IMR-90 (cell line): ENCODE measurements at regions not wholly inside any gene's neighbourhood (a gene's known extent, or its start where the extent isn't known, plus 50 kb on each side); places are given as distances from the start of the nearest gene placed in this dataset.

Experiments used
- ATAC-seq: fragments of 200-7000 bp; cut with Tn5 transposase; 2 replicates; pipeline ENCODE4 v1.9.1; 2020; ENCODE audit warnings: low read depth, mild to moderate bottlenecking, moderate library complexity
- BruUV-seq: library from RNA; stranded (reverse); fragments of 400-500 nt; replicated peaks from 2 replicates; lab custom pipeline; 2021; lab: Mats Ljungman, UMichigan
- CTCF ChIA-PET: fragments of 300-600 bp; formaldehyde crosslinking; extraction: SDS; loops from one replicate; lab custom pipeline; 2021; ENCODE audit warnings: antibody characterized with exemption; lab: Yijun Ruan, JAX
- POLR2A ChIA-PET: fragments of 300-600 bp; sonication (Branson Sonifier 250); formaldehyde crosslinking; loops from one replicate; lab custom pipeline; 2022; ENCODE audit warnings: antibody characterized with exemption; ENCODE audit not compliant: unreplicated experiment; lab: Charles Lee
- DNase-seq: peaks from one replicate; pipeline ENCODE4 v3.0.0; 2013
- H2AFZ ChIP-seq: replicated peaks from 2 replicates; pipeline ENCODE3; 2013; ENCODE audit warnings: low read length, mild to moderate bottlenecking; ENCODE audit not compliant: poor library complexity
- H2AK5ac ChIP-seq: 2 replicates; pipeline ENCODE4 v1.6.1; 2013; ENCODE audit warnings: low read depth, low read length, inconsistent platforms
- H2AK9ac ChIP-seq: replicated peaks from 2 replicates; pipeline ENCODE3; 2013; ENCODE audit warnings: mild to moderate bottlenecking, low read depth, low read length, moderate library complexity; ENCODE audit not compliant: poor library complexity
- H2BK120ac ChIP-seq: 2 replicates; pipeline ENCODE4 v1.6.1; 2013; ENCODE audit warnings: low read depth, low read length, inconsistent platforms
- H2BK15ac ChIP-seq: 3 replicates; pipeline ENCODE4 v1.6.1; 2013; ENCODE audit warnings: low read depth, low read length, inconsistent platforms
- H2BK20ac ChIP-seq: 2 replicates; pipeline ENCODE4 v1.6.1; 2013; ENCODE audit warnings: low read depth, mild to moderate bottlenecking, inconsistent platforms, low read length, moderate library complexity
- H2BK5ac ChIP-seq: 2 replicates; pipeline ENCODE4 v1.6.1; 2013; ENCODE audit warnings: mild to moderate bottlenecking, low read depth, low read length, inconsistent platforms; ENCODE audit not compliant: poor library complexity, severe bottlenecking
- H3K14ac ChIP-seq: replicated peaks from 2 replicates; pipeline ENCODE4 v1.6.1; 2013; ENCODE audit warnings: low read depth, low read length, inconsistent platforms
- H3K18ac ChIP-seq: 2 replicates; pipeline ENCODE4 v1.6.1; 2013; ENCODE audit warnings: low read depth, low read length, control low read depth
- H3K23ac ChIP-seq: 2 replicates; pipeline ENCODE4 v1.6.1; 2013; ENCODE audit warnings: low read depth, low read length, inconsistent platforms
- H3K27ac ChIP-seq: 2 replicates; pipeline ENCODE4 v1.5.1; 2013; ENCODE audit warnings: mild to moderate bottlenecking, control low read depth, low read length; ENCODE audit not compliant: insufficient read depth
- H3K27me3 ChIP-seq: 2 replicates; pipeline ENCODE4 v1.6.1; 2013; ENCODE audit warnings: low read length; ENCODE audit not compliant: control insufficient read depth, insufficient read depth
- H3K36me3 ChIP-seq: 2 replicates; pipeline ENCODE4 v1.6.1; 2013; ENCODE audit warnings: low read length, mixed read lengths; ENCODE audit not compliant: control insufficient read depth, insufficient read depth
- H3K4ac ChIP-seq: 2 replicates; pipeline ENCODE4 v1.6.1; 2013; ENCODE audit warnings: low read depth, low read length, inconsistent platforms
- H3K4me1 ChIP-seq: 2 replicates; pipeline ENCODE4 v1.6.1; 2013; ENCODE audit warnings: low read length, mixed read lengths; ENCODE audit not compliant: control insufficient read depth, insufficient read depth
- H3K4me2 ChIP-seq: 2 replicates; pipeline ENCODE4 v1.6.1; 2013; ENCODE audit warnings: low read depth, mild to moderate bottlenecking, control low read depth, low read length, moderate library complexity
- H3K4me3 ChIP-seq: 2 replicates; pipeline ENCODE4 v1.5.1; 2013; ENCODE audit warnings: low read depth, mild to moderate bottlenecking, control low read depth, low read length, moderate library complexity; ENCODE audit not compliant: insufficient read depth
- H3K56ac ChIP-seq: 2 replicates; pipeline ENCODE4 v1.6.1; 2013; ENCODE audit warnings: low read length, inconsistent platforms; ENCODE audit not compliant: insufficient read depth; ENCODE audit errors: extremely low read depth
- H3K79me1 ChIP-seq, 2 experiments: 2 replicates each; pipeline ENCODE4 v1.6.1; 2013; ENCODE audit warnings: low read length in 2 of 2, inconsistent platforms in 1 of 2, low read depth in 1 of 2
- H3K9ac ChIP-seq: 2 replicates; pipeline ENCODE4 v1.6.1; 2013; ENCODE audit warnings: low read depth, low read length, control low read depth
- H3K9me1 ChIP-seq: 2 replicates; pipeline ENCODE4 v1.6.1; 2013; ENCODE audit warnings: low read length, inconsistent platforms; ENCODE audit not compliant: insufficient read depth
- H3K9me3 ChIP-seq: 2 replicates; pipeline ENCODE4 v1.6.1; 2013; ENCODE audit warnings: low read length; ENCODE audit not compliant: control insufficient read depth, insufficient read depth
- H4K20me1 ChIP-seq: 2 replicates; pipeline ENCODE4 v1.6.1; 2013; ENCODE audit warnings: low read length, inconsistent platforms; ENCODE audit not compliant: insufficient read depth
- H4K5ac ChIP-seq: 2 replicates; pipeline ENCODE4 v1.6.1; 2013; ENCODE audit warnings: mild to moderate bottlenecking, low read depth, low read length, control low read depth
- H4K8ac ChIP-seq, 2 experiments: 2 replicates each; pipeline ENCODE4 v1.6.1; 2013; ENCODE audit warnings: low read depth in 2 of 2, low read length in 2 of 2, control low read depth in 1 of 2, inconsistent platforms in 1 of 2
- H4K91ac ChIP-seq: 2 replicates; pipeline ENCODE4 v1.6.1; 2013; ENCODE audit warnings: low read depth, low read length, inconsistent platforms; ENCODE audit not compliant: insufficient read depth
- BHLHE40 ChIP-seq: fragments of 150-350 bp; IDR thresholded peaks from 2 replicates; pipeline ENCODE4 v1.6.1; 2016; ENCODE audit warnings: mild to moderate bottlenecking, low read depth, low read length
- CEBPB ChIP-seq: IDR thresholded peaks from 2 replicates; pipeline ENCODE4 v1.6.1; 2012; ENCODE audit warnings: low read depth, low read length, improper control_type of control experiment
- CHD1 ChIP-seq: IDR thresholded peaks from 2 replicates; pipeline ENCODE4 v1.6.1; 2012; ENCODE audit warnings: low read depth, low read length, improper control_type of control experiment
- FOS ChIP-seq: fragments of 150-350 bp; IDR thresholded peaks from 2 replicates; pipeline ENCODE4 v1.6.1; 2016; ENCODE audit warnings: low read depth, low read length
- MAFK ChIP-seq: IDR thresholded peaks from 2 replicates; pipeline ENCODE4 v1.6.1; 2012; ENCODE audit warnings: low read depth, low read length, improper control_type of control experiment
- MAZ ChIP-seq: IDR thresholded peaks from 2 replicates; pipeline ENCODE4 v1.6.1; 2012; ENCODE audit warnings: low read depth, mild to moderate bottlenecking, low read length, improper control_type of control experiment, moderate library complexity, borderline replicate concordance
- MXI1 ChIP-seq: IDR thresholded peaks from 2 replicates; pipeline ENCODE4 v1.6.1; 2012; ENCODE audit warnings: low read depth, mild to moderate bottlenecking, low read length, moderate library complexity, borderline replicate concordance
- NFE2L2 ChIP-seq: fragments of 150-350 bp; IDR thresholded peaks from 2 replicates; pipeline ENCODE4 v1.6.1; 2016; ENCODE audit warnings: low read depth, mild to moderate bottlenecking, low read length
- POLR2A ChIP-seq: IDR thresholded peaks from 2 replicates; pipeline ENCODE4 v1.6.1; 2012; ENCODE audit warnings: mild to moderate bottlenecking, low read depth, low read length
- RAD21 ChIP-seq: IDR thresholded peaks from 2 replicates; pipeline ENCODE4 v1.6.1; 2012; ENCODE audit warnings: low read length, improper control_type of control experiment
- RCOR1 ChIP-seq: IDR thresholded peaks from 2 replicates; pipeline ENCODE4 v1.6.1; 2012; ENCODE audit warnings: mild to moderate bottlenecking, low read length, improper control_type of control experiment; ENCODE audit not compliant: insufficient replicate concordance
- RFX5 ChIP-seq: IDR thresholded peaks from 2 replicates; pipeline ENCODE4 v1.8.0; 2012; ENCODE audit warnings: low read depth, mild to moderate bottlenecking, low read length, moderate library complexity
- SMC3 ChIP-seq: fragments of 150-350 bp; IDR thresholded peaks from 2 replicates; pipeline ENCODE4 v1.6.1; 2016; ENCODE audit warnings: low read depth, mild to moderate bottlenecking, antibody characterized with exemption, low read length, moderate library complexity
- WGBS, 2 experiments: methylation state at CpG; one replicate each; pipeline versions ENCODE4 v1.1.5 to v1.1.7; 2013; ENCODE audit warnings: missing lambda C conversion rate in 2 of 2; ENCODE audit not compliant: insufficient read length in 1 of 2; ENCODE audit errors: extremely low coverage in 2 of 2; 5-methylcytosine and 5-hydroxymethylcytosine counted together
- dilution Hi-C: fragments of 300-500 bp; cut with HindIII; formaldehyde crosslinking; loops from one replicate; pipeline ENCODE4 v1.14.3; 2018; ENCODE audit warnings: low sequenced_read_pairs; ENCODE audit not compliant: unreplicated experiment
- in situ Hi-C: fragments of 300-500 bp; cut with MboI; formaldehyde crosslinking; loops from 3 replicates; pipeline ENCODE4 v1.14.3; 2019; ENCODE audit warnings: low sequenced_read_pairs, inconsistent platforms, mixed read lengths
- intact Hi-C: fragments of 100-400 bp; cut with micrococcal nuclease; formaldehyde crosslinking; loops from 2 replicates; pipeline ENCODE4 v1.10.0; 2022
- TF ChIP-seq, protein P1 (sequence below): fragments of 150-350 bp; IDR thresholded peaks from 2 replicates; pipeline ENCODE4 v1.6.1; 2017; ENCODE audit warnings: mild to moderate bottlenecking, antibody characterized with exemption, low read length, low read depth
- TF ChIP-seq, protein P2 (sequence below): conservative IDR thresholded peaks from 2 replicates; pipeline ENCODE4 v1.5.1; 2012; ENCODE audit warnings: mild to moderate bottlenecking, low read depth, low read length, improper control_type of control experiment
- TF ChIP-seq, protein P3 (sequence below): fragments of 150-350 bp; IDR thresholded peaks from 2 replicates; pipeline ENCODE4 v1.6.1; 2016; ENCODE audit warnings: low read depth, mild to moderate bottlenecking, low read length, moderate library complexity, borderline replicate concordance

DNA sequence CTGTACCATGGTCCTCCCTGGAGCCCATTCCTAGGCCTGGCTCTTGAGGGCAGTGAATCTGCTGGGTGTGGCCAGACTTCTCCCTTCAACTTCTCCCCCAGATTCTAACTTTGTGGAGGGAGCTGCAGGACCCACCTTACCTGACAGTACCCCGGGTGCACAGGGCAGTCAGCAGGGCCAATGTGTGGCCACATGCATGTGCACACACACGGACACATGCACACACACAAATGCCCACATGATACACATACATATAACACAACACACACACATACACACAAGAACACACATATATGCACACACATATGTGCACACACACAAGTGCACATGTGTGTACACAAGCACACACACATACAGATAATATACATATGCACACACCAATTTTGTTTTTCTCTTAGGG is 300.0 kb upstream of the HS6ST1 start:
- peaks cover 26% of the 10 kb centered on the region for H3K9me1 ChIP-seq
- no peaks in the 10 kb centered on the region for H3K36me3 ChIP-seq
- intact Hi-C loops = no loop called here
- no peak overlapping the region for H4K5ac ChIP-seq
- BruUV-seq = no TSS peak
- no peak overlapping the region for H3K4ac ChIP-seq
- H3K4me2 ChIP-seq = no peak overlapping the region
- H4K8ac ChIP-seq = no peak overlapping the region
- H3K18ac ChIP-seq = no peak overlapping the region
- H2BK5ac ChIP-seq = no peak overlapping the region
- dilution Hi-C loops = no loop called here
- H4K20me1 ChIP-seq = no peaks in the 10 kb centered on the region
- no peak overlapping the region for H2AFZ ChIP-seq
- H3K14ac ChIP-seq = no peak overlapping the region
- ChIA-PET CTCF (no interaction called here), POLR2A (no interaction called here)
- no peaks in the 10 kb centered on the region for H3K27me3 ChIP-seq
- no peak overlapping the region for H3K9ac ChIP-seq
- H2BK15ac ChIP-seq = no peak overlapping the region
- TF ChIP-seq FOS (no peak), MAFK (no peak), NFE2L2 (no peak), SMC3 (no peak), RFX5 (no peak), CHD1 (no peak), MXI1 (no peak), RAD21 (no peak), BHLHE40 (no peak), MAZ (no peak), RCOR1 (no peak), CEBPB (no peak), POLR2A (no peak)
- TF ChIP-seq, protein P1, sequence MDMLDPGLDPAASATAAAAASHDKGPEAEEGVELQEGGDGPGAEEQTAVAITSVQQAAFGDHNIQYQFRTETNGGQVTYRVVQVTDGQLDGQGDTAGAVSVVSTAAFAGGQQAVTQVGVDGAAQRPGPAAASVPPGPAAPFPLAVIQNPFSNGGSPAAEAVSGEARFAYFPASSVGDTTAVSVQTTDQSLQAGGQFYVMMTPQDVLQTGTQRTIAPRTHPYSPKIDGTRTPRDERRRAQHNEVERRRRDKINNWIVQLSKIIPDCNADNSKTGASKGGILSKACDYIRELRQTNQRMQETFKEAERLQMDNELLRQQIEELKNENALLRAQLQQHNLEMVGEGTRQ = no peak
- TF ChIP-seq, protein P2, sequence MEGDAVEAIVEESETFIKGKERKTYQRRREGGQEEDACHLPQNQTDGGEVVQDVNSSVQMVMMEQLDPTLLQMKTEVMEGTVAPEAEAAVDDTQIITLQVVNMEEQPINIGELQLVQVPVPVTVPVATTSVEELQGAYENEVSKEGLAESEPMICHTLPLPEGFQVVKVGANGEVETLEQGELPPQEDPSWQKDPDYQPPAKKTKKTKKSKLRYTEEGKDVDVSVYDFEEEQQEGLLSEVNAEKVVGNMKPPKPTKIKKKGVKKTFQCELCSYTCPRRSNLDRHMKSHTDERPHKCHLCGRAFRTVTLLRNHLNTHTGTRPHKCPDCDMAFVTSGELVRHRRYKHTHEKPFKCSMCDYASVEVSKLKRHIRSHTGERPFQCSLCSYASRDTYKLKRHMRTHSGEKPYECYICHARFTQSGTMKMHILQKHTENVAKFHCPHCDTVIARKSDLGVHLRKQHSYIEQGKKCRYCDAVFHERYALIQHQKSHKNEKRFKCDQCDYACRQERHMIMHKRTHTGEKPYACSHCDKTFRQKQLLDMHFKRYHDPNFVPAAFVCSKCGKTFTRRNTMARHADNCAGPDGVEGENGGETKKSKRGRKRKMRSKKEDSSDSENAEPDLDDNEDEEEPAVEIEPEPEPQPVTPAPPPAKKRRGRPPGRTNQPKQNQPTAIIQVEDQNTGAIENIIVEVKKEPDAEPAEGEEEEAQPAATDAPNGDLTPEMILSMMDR = no peak
- TF ChIP-seq, protein P3, sequence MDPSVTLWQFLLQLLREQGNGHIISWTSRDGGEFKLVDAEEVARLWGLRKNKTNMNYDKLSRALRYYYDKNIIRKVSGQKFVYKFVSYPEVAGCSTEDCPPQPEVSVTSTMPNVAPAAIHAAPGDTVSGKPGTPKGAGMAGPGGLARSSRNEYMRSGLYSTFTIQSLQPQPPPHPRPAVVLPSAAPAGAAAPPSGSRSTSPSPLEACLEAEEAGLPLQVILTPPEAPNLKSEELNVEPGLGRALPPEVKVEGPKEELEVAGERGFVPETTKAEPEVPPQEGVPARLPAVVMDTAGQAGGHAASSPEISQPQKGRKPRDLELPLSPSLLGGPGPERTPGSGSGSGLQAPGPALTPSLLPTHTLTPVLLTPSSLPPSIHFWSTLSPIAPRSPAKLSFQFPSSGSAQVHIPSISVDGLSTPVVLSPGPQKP = no peak
- no peak overlapping the region for H3K23ac ChIP-seq
- H2BK20ac ChIP-seq = no peak overlapping the region
- H3K9me3 ChIP-seq = no peaks in the 10 kb centered on the region
- H3K4me1 ChIP-seq = peaks cover 24% of the 10 kb centered on the region
- no peak overlapping the region for H2BK120ac ChIP-seq
- DNase-seq = no peak
- no peak overlapping the region for H2AK5ac ChIP-seq
- no peak overlapping the region for H3K4me3 ChIP-seq
- 100% methylated on average over 1 of the region's 2 CpGs; no CpG with 5 or more reads in 1 of the 2 experiments for WGBS, 2 experiments
- no peak for ATAC-seq
- H3K56ac ChIP-seq = no peak overlapping the region
- no peak overlapping the region for H3K27ac ChIP-seq
- no peaks in the 10 kb centered on the region for H3K79me1 ChIP-seq
- in situ Hi-C loops = no loop called here
- no peak overlapping the region for H2AK9ac ChIP-seq
- H4K91ac ChIP-seq = no peak overlapping the region
